ENCODE measurements at regions not wholly inside any gene's neighbourhood (a gene's known extent, or its start where the extent isn't known, plus 50 kb on each side); places are given as distances from the start of the nearest gene placed in this dataset.

- Histone ChIP-seq H3K27me3 (no peaks in the 10 kb centered on the region), H3K36me3 (replicated peaks in 1 of 2; ENCODE audit: insufficient read depth in 1 of 2, low read depth in 2 of 2) (no peaks in the 10 kb centered on the region), H3K4me3 (no peak overlapping the region), H3K9me3 (no peaks in the 10 kb centered on the region), H3K4me1 (no peaks in the 10 kb centered on the region), H3K27ac (no peak overlapping the region)
- WGBS, 2 donors, result 53 to 58% methylated on average over 5 of the region's 5 CpGs
- ATAC-seq, result no peak
- no peak for DNase-seq
- TF ChIP-seq POLR2A (IDR thresholded peaks at IDR 0.05) (no peak), CTCF (IDR thresholded peaks at IDR 0.05) (no peak)
- intact Hi-C loops (cut with DNase I), result no loop called here
Observed at GRCh38 chr10:29034592-29034991, 254.3 kb upstream of the LYZL1 start.

- WGBS, 2 donors, result 72 to 82% methylated on average over 2 of the region's 2 CpGs
- intact Hi-C loops (cut with DNase I), result no loop called here
- DNase-seq (no peak), ATAC-seq (no peak)
- no peak overlapping the region for H3K27ac ChIP-seq
- no peaks in the 10 kb centered on the region for H3K9me3 ChIP-seq
- H3K36me3 ChIP-seq (replicated peaks in 1 of 2; ENCODE audit: insufficient read depth in 1 of 2, low read depth in 2 of 2), result no peaks in the 10 kb centered on the region
- no peak overlapping the region for H3K4me3 ChIP-seq
- no peaks in the 10 kb centered on the region for H3K4me1 ChIP-seq
- TF ChIP-seq CTCF (IDR thresholded peaks at IDR 0.05), result no peak
- TF ChIP-seq POLR2A (IDR thresholded peaks at IDR 0.05), result no peak
- no peaks in the 10 kb centered on the region for H3K27me3 ChIP-seq
Observed at GRCh38 chr10:29035721-29036120, 253.1 kb upstream of the LYZL1 start.

- Histone ChIP-seq H3K9me3 (no peaks in the 10 kb centered on the region), H3K4me1 (no peaks in the 10 kb centered on the region), H3K4me3 (no peak overlapping the region), H3K27ac (no peak overlapping the region), H3K36me3 (replicated peaks in 1 of 2; ENCODE audit: insufficient read depth in 1 of 2, low read depth in 2 of 2) (no peaks in the 10 kb centered on the region), H3K27me3 (no peaks in the 10 kb centered on the region)
- 71 to 78% methylated on average over 12 of the region's 12 CpGs for WGBS, 2 donors
- intact Hi-C loops (cut with DNase I), result no loop called here
- ATAC-seq, result no peak
- no peak for DNase-seq
- TF ChIP-seq CTCF (IDR thresholded peaks at IDR 0.05) (no peak), POLR2A (IDR thresholded peaks at IDR 0.05) (no peak)
Observed at GRCh38 chr10:29037348-29038113, 251.3 kb upstream of the LYZL1 start.

GRCh38 chr10:29039091-29039490 lies 249.8 kb upstream of the LYZL1 start:
- no peak for ATAC-seq
- no peak for TF ChIP-seq CTCF (IDR thresholded peaks at IDR 0.05)
- no peak for TF ChIP-seq POLR2A (IDR thresholded peaks at IDR 0.05)
- Histone ChIP-seq H3K9me3 (no peaks in the 10 kb centered on the region), H3K27me3 (no peaks in the 10 kb centered on the region), H3K4me3 (no peak overlapping the region), H3K27ac (no peak overlapping the region), H3K4me1 (no peaks in the 10 kb centered on the region), H3K36me3 (replicated peaks in 1 of 2; ENCODE audit: insufficient read depth in 1 of 2, low read depth in 2 of 2) (no peaks in the 10 kb centered on the region)
- WGBS, 2 donors, result 79 to 84% methylated on average over 5 of the region's 5 CpGs
- intact Hi-C loops (cut with DNase I), result no loop called here
- DNase-seq, result no peak

GRCh38 chr10:29039677-29040189 lies 249.1 kb upstream of the LYZL1 start:
- peak in 1 of 4 donors; percentile 6 for DNase-seq
- ATAC-seq, result peak; percentile 27
- H3K27me3 ChIP-seq, result no peaks in the 10 kb centered on the region
- H3K36me3 ChIP-seq (replicated peaks in 1 of 2; ENCODE audit: insufficient read depth in 1 of 2, low read depth in 2 of 2), result no peaks in the 10 kb centered on the region
- H3K4me1 ChIP-seq, result no peaks in the 10 kb centered on the region
- no peak overlapping the region for H3K4me3 ChIP-seq
- intact Hi-C loops (cut with DNase I), result no loop called here
- 23% methylated on average over 2 of the region's 2 CpGs for WGBS, 2 donors
- H3K9me3 ChIP-seq, result no peaks in the 10 kb centered on the region
- TF ChIP-seq POLR2A (IDR thresholded peaks at IDR 0.05) (no peak), CTCF (IDR thresholded peaks at IDR 0.05) (no peak)
- no peak overlapping the region for H3K27ac ChIP-seq
